NCI-H1092 treated with DMSO at 0.1 percent for 48 hours (cell line): ENCODE measurements at regions not wholly inside any gene's neighbourhood (a gene's known extent, or its start where the extent isn't known, plus 50 kb on each side); places are given as distances from the start of the nearest gene placed in this dataset.
"Not testable (repeated sequence)": the region's sequence is repeated elsewhere in the genome, so short reads cannot be mapped to it uniquely, and the experiment has no call there.

ENCODE experiments used
- DNase-seq: peaks from one replicate; lab custom pipeline; 2025; lab: John Stamatoyannopoulos, UW

- DNase-seq = no peak
These were observed 170.8 kb upstream of the BET1 start for GRCh38 chr7:94174956-94175355.

- no peak for DNase-seq
These were observed 172.6 kb upstream of the BET1 start for GRCh38 chr7:94176694-94177200.

- DNase-seq = no peak
These were observed 173.3 kb upstream of the BET1 start for GRCh38 chr7:94177441-94177840.

GRCh38 chr7:94178230-94178629 is 174.1 kb upstream of the BET1 start:
- DNase-seq = no peak

DNA sequence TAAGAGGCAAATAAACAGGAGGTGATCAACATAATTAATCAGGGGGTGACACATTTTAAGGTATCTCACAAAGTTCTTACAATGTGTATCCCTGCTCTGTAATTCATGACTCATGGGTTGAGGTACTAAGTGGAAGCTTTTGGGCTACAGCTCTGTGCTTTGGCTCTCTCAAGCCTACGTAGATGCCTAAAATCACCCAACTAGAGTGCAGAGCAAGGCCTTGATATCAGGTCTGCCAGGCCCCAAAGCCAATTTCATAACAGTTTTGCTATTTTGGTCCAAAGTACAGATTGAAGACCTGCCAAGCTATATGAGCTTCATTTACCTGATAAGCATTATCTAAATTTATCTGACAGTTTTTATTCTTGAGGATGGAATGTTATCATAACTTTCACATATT is 175.3 kb upstream of the BET1 start:
- DNase-seq = no peak

DNA sequence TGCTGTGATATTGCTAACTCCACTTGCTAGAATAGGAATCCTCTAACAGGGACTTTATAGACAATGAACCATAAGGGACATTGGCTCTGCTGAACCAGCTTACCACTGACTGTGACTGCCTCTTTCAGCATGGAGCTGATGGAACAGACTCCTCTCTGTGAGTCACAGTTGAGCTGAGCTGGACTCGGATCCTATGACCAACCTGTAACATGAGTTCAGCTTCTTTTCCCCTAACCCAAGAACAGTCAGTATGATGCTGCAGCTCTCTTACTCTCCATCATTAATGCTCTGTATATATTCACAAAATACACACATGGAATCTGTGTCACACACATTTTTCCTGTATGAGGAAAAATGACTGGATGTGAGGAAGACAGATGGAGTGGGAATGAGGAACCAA is 177.9 kb upstream of the BET1 start:
- DNase-seq = no peak

DNA sequence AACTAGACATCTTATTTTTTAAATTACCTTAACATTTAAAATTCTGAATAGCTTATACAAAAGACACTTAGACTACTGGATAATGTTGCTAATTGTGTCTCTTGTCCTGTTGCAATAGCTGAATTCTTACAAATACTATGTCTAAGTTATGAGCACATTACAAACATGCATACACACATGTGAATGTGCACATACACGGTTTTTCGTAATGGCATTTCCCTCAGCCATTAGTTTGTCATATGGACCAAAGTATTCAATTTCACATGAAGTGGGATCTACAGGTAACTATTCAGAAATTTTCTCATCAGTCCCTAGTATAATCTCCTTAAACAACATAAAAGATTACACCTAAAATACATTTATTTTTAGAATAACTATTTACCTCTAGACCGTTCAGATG is 178.6 kb upstream of the BET1 start:
- no peak for DNase-seq

GRCh38 chr7:94183289-94183749 is 179.2 kb upstream of the BET1 start:
- no peak for DNase-seq

DNA sequence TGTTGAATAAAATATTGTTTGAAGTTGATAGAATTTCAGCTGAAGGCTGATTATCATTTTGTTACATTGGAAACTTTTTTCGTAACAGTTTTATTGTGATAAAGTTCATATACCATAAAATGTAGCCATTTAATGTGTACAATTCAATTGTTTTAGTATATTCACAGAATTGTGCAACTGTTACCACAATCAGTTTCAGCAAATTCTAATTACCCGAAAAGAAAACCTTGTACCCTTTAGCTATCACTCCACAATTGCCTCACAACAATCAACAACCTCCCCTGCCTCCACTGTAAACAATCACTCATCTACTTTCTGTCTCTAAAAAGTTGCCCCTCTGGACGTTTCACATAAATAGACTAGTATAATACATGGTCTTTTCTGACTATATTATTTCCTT is 179.7 kb upstream of the BET1 start:
- no peak for DNase-seq

DNA sequence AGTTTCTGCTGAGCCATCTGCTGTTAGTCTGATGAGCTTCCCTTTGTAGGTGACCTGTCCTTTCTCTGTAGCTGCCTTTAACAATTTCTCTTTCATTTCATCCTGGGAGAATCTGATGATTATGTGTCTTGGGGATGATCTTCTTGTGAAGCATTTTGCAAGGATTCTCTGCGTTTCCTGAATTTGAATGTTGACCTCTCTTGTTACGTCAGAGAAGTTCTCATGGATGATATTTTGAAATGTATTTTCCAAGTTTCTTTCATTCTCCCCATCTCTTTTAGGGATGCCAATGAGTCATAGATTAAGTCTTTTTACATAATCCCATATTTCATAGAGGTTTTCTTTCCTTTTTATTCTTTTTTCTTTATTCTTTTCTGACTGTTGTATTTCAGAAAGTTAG is 184.2 kb upstream of the BET1 start:
- no peak for DNase-seq

GRCh38 chr7:94190599-94191061 is 186.5 kb upstream of the BET1 start:
- peak; percentile 40 for DNase-seq

DNA sequence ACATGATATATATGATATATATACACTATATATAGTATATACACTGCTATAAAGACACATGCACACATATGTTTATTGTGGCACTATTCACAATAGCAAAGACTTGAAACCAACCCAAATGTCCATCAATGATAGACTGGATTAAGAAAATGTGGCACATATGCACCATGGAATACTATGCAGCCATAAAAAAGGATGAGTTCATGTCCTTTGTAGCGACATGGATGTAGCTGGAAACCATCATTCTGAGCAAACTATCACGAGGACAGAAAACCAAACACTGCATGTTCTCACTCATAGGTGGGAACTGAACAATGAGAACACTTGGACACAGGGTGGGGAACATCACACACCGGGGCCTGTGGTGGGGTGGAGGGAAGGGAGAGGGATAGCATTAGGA is 190.3 kb upstream of the BET1 start:
- DNase-seq = not testable (repeated sequence)

DNA sequence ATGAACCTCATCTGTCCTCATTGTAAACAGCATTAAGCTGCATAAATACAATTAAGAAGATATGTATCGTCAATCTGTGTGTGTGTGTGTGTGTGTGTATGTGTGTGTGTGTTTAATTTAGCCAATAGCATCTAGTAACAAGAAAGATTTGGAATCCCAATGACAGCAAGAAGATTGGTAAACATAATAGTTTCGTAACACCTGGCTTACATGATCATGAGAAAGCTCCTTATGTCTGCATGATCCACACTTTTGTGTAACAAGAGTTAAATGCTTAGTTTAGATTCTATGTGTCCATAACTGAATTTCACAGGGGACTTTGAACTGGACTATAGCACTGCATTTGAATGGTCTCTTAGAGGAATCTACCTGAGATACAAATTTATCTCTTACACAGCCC is 191.0 kb upstream of the BET1 start:
- no peak for DNase-seq

DNA sequence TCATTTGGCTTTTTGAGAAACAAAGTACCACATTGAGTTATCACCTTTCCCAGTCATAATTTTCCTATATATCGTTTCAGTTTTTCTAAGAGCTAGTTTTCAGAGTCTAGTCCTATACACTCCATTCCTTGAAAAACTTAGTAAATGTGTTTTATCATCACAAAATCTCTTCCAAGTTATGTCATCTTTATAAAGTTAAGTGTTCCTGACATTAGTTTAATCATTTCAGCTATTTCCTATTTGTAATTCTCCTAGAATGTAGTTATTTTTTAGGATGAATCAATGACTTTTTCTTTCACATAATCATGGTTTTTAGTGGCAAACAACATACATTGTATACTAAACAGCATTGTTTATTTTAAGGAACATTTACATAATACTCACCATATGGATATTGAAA is 191.7 kb upstream of the BET1 start:
- DNase-seq = no peak

DNA sequence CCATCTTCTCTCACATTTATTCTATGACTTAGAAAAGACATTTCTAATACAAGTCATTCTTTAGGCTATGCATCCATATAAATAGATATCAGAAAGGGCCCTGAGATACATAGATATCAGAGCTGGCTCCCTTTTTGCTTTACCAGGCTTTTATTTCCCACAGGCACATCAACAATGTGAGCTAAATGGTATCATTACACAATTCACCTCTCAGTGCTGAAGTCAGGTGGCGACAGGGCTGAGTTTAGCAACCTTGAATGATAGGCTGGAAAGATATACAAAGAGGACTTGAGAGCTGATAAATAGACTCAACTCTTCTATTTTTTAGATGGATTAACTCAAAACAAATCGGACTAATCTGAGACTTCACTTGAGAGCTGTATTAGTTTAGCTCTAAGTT is 189.2 kb upstream of the COL1A2 start:
- DNase-seq = no peak

DNA sequence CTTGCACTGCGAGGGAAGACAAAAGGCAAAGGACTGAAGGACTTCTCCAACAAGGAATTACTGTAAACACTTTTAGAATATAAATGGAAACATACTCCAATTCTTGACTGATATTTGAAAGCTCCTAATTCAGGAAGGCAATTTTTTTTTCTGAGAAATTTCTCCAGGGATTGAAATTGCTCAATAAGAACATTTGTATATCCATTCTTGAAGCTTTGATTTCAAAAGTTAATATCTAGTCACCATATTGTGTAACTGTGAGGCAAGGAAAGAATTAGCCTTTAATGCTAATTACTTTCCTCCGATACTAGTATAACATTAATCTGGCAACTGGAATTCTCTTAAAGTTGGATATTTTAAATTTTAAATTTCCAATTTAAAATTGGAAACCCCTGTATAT is 188.4 kb upstream of the COL1A2 start:
- DNase-seq = no peak

- no peak for DNase-seq
These were observed 182.5 kb upstream of the COL1A2 start for GRCh38 chr7:94212160-94212559.

DNA sequence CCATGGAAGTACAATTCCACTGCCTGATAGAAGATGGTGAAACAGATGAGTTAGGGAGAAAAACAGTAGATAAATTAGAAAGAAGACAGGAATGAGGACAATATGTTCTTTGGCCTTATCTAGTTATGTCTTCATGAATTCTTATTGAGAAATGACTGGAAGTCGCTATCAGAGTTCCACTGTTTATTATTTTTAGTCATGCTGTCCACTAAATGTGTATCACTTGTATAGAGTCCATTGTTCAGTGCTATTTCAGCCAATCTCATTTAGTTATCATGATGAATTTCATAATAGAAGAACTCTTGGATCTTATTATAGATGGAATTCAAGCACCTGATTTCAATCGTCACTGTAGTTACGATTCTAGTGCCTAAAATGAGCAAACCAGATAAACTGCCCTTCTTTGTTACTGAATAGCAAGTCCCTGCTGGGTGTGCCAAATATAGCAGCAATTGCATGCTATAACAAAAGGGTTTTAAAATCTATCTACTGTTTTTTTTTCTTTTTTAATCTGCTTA is 177.7 kb upstream of the COL1A2 start:
- no peak for DNase-seq

DNA sequence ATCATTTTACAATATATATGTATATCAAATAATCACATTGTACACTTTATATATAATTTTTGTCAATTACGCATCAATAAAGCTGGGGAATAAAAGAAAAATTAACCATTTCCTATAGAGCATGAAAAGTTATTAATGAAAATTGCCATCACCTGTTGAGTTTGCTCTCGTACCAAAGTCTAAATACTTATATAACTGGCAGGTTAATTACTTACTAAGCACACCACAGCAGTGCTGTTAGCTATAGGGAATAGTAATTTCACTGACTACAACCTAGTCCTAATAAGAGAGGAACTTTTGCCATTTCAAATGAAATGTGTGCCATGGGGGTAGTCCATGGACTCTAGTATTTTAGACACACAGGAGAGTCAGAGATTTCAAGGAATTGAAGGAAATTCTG is 176.9 kb upstream of the COL1A2 start:
- DNase-seq = no peak

- DNase-seq = no peak
These were observed 172.2 kb upstream of the COL1A2 start for GRCh38 chr7:94222516-94222915.

- DNase-seq = peak; percentile 23
These were observed 171.2 kb upstream of the COL1A2 start for GRCh38 chr7:94223375-94224084.

- DNase-seq = no peak
These were observed 166.5 kb upstream of the COL1A2 start for GRCh38 chr7:94228223-94228622.

DNA sequence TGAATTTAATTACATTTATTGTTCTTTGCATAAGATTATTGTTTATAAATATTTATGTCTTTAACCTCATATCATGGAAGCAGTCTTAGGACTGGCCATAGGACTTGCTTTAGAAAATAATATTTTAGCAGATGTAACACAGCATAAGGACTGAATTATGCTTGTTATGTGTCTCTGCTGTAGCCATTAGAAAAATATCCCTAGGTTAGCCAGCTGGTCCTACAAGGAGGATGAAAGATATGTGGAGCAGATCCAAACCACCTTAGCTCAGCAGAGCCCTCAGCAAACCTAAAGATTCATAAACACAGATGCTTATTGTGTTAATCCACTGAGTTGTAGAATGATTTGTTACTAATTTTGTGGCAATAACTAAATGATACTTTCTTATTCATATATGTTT is 166.0 kb upstream of the COL1A2 start:
- DNase-seq = no peak

DNA sequence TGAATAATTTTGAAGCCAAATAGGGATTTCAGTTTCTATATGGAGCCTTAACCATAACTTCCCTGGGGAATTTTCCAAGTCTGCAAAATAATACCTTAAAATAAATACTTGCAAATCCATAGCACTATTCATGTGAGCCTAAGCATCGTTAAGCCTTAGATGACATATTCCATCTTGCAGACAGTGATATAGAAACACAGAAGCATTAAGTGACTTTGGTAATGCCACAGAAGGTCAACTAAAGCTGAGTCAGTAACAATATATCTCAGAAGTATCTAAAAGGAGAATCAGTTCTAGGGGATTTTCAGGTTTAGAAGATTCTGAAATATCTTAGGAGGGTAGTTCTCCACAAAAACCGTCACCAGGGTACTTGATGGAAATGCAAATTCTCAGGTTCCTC is 163.4 kb upstream of the COL1A2 start:
- no peak for DNase-seq
